GM23248 (cell line): ENCODE measurements at regions not wholly inside any gene's neighbourhood (a gene's known extent, or its start where the extent isn't known, plus 50 kb on each side); places are given as distances from the start of the nearest gene placed in this dataset.

Experiments
- EZH2 ChIP-seq: fragments of 200-600 bp; sonication (generic); IDR thresholded peaks from 2 replicates; pipeline ENCODE4 v1.6.1; 2018; ENCODE audit warnings: antibody characterized with exemption, mild to moderate bottlenecking; ENCODE audit not compliant: insufficient read depth, poor library complexity, severe bottlenecking
- EZH2phosphoT487 ChIP-seq: fragments of 200-600 bp; sonication (generic); IDR thresholded peaks from 2 replicates; pipeline ENCODE4 v1.6.1; 2018; ENCODE audit warnings: antibody characterized with exemption, moderate library complexity, mild to moderate bottlenecking, low read depth; ENCODE audit not compliant: insufficient read depth

GRCh38 chr2:12465631-12466135 lies 251.1 kb upstream of the TRIB2 start:
- TF ChIP-seq EZH2phosphoT487 (no peak), EZH2 (no peak)
